Smooth muscle cell of the brain vasculature (primary cell): ENCODE measurements at regions not wholly inside any gene's neighbourhood (a gene's known extent, or its start where the extent isn't known, plus 50 kb on each side); places are given as distances from the start of the nearest gene placed in this dataset.
"Not testable (repeated sequence)": the region's sequence is repeated elsewhere in the genome, so short reads cannot be mapped to it uniquely, and the experiment has no call there.

Source experiments
- DNase-seq: peaks from one replicate; pipeline ENCODE4 v3.0.0-alpha.2; 2012; ENCODE audit warnings: low read depth, low spot score

GRCh38 chr10:8338177-8338766 is 283.8 kb downstream of the GATA3 start:
- DNase-seq: no peak

DNA sequence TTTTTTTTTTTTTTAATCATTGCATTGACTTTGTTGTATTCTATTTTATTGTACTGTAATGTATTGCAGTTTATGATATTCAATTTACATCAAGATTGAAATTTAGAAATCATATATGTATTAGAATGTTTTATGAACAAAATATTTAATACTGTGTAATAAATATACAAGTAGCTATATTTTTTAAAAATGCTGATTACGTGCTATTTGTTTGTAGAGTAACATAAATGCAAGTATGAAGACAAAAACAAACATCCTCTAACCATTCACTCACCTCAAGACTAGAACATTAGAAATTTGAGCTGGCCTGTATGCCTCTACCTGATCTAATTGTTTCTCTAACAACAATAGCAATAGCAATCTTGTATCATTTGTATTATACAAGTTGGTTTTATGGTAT is 290.3 kb downstream of the GATA3 start:
- DNase-seq: no peak

- no peak for DNase-seq
These were observed 292.4 kb downstream of the GATA3 start for GRCh38 chr10:8346861-8347260.

DNA sequence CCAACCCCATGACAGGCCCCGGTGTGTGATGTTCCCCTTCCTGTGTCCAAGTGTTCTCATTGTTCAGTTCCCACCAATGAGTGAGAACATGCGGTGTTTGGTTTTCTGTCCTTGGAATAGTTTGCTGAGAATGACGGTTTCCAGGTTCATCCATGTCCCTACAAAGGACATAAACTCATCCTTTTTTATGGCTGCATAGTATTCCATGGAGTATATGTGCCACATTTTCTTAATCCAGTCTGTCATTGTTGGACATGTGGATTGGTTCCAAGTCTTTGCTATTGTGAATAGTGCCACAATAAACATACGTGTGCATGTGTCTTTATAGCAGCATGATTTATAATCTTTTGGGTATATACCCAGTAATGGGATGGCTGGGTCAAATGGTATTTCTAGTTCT is 293.1 kb downstream of the GATA3 start:
- DNase-seq: not testable (repeated sequence)

DNA sequence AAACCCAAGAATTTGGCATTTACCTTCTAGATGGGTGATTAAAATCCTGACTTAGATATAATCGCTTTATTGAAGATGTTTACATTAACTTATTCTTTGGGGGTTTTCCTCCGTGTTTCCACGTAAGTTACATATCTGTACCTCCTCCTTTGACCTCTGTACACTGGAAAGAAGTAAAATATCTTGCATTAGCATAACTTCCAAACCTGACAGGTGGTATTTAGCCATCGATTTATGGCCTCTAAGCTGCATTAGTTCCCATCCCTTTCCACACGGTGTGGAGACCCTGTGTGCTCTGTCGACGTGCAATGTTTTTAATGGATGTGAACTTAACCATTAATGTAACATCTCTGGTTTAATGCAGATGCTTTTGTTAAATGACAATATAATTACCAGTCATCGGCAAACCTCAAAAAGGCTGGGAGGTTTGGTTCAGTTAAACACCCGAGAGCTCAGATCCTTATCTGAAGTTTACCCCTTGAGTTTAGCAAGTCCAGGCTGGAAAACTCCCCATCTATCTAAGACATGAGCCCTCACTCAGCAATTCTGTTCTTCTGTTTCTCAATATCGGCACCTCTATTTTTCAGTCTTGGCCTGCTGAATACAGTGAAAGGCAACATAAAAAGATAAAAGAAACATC is 295.2 kb downstream of the GATA3 start:
- DNase-seq: no peak

DNA sequence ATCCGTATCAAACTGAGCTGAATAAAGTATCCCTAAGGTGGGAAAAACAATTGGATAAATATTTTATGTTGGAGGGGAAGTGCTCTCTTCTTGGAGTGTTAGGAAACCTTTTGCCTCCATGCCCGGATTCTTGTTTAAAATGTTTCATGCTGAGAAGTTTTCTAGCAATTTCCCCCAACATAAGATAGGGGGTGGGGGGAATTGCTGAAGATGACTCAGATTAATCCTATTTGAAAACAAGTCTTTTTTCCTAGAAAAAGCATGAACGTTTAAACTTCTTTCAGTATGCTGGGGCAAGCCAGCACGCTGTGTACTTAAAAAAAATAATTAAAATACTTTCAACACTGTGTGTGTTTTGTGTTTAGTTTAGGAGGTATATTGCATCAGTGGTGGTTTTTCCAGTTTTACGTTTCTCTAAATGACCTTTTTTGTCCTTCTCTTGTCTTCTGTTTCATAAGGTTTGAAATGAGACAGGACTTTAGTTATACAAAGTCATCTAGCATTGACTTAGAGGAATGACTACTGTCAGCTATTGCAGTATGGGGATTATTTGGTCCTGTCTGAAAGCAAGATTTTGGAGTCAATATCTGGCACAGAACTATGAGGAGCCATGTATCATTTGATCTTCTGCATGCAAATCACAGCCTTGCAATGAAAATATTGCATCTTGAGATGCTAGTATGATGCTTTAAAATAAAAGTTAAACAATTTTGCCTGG is 295.9 kb downstream of the GATA3 start:
- no peak for DNase-seq

GRCh38 chr10:8352171-8353075 is 297.9 kb downstream of the GATA3 start:
- no peak for DNase-seq

DNA sequence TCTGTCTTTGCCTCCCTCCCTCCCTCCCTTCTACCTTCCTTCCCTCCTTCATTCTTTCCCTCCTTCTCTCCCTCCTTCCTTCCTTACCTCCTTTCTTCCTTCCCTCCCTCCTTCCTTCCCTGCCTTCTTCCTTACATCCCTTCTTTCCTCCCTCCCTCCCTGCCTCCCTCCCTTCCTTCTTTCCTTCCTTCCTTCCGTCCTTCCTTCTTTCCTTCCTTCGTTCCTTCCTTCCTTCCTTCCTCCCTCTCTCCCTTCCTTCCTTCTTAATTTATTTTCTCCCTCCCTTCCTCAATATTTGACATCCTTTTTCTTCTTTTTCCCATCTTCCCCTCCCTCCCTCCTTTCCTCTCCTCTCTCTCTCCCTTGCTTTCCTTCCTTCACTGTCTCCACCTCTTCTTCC is 301.8 kb downstream of the GATA3 start:
- DNase-seq: no peak

DNA sequence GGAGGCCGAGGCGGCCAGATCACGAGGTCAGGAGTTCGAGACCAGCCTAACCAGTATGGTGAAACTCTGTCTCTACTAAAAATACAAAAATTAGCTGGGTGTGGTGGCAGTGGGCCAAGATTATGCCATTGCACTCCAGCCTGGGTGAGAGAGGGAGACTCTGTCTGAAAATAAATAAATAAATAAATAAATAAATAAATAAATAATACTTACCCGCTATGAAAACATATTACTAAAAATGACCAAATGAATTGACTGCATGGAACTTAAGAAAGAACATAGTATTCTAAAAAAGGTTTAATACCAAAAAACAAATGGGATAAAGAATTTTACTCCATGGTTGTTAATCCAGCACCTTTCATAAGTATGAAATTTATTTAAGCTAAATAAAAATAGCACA is 305.0 kb downstream of the GATA3 start:
- DNase-seq: no peak

GRCh38 chr10:8360365-8360764 is 305.9 kb downstream of the GATA3 start:
- no peak for DNase-seq

- no peak for DNase-seq
These were observed 306.5 kb downstream of the GATA3 start for GRCh38 chr10:8360814-8361509.

DNA sequence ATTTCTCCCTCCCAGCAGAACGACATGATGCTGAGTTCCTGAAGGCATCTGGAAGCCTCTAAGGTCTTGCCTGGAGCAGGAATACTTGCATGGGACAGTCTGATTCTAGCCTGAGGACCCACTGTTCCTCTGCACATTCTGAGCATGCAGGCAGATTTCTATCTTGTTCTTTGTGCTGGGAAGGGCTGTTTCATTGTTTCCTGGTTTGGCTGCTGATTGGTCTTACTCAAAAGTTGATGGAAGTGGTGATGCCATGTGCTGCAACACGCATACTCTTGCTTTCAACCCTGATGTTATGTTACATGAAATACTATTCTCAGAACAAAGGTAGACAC is 307.0 kb downstream of the GATA3 start:
- DNase-seq: no peak

DNA sequence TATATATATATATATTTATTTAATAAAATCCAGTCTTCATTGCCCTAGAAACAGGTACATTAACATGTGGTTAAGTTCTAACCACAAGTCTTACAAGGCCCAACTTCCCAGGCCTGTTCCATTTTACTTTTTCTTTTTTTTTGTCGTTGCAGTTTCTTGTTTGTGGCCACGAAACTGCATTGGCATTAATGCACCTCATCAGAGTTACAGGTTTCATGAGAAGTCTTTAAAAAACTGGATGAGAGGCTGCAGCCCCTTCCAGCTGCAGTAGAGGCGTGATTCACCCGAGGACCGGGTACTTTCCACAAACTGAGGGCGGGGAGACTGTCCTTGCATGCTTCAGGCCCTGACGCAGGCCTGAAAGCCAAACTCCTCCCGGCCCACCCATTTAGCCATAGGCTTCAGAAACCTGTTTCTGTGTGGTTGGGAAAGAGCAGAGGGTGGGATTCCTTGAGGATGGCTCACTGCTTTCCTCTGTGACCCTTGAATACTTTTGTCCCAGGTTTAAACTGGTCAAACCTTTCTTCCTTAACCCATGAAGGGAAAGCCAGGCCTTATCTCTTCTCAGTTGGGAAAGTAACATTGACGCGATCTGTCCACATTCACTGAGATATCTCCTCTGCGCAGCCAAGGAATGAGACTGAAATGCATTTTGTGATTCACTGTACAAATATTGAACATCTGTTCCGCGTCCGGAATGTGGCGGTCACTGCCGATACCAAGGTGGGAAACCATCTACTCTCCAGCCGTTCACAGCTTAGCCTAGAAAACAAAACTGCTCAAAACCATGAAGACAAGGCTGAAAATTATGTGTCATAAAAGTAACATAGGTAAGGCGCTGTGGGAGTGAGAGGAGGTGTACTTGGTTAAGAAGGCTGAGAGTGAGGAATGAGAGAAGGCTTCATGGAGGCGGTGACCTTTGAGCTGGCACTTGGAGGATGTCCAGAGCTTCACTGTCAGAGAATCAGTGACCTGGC is 311.7 kb downstream of the GATA3 start:
- DNase-seq: no peak

GRCh38 chr10:8367672-8368411 is 313.4 kb downstream of the GATA3 start:
- DNase-seq: not testable (repeated sequence)

DNA sequence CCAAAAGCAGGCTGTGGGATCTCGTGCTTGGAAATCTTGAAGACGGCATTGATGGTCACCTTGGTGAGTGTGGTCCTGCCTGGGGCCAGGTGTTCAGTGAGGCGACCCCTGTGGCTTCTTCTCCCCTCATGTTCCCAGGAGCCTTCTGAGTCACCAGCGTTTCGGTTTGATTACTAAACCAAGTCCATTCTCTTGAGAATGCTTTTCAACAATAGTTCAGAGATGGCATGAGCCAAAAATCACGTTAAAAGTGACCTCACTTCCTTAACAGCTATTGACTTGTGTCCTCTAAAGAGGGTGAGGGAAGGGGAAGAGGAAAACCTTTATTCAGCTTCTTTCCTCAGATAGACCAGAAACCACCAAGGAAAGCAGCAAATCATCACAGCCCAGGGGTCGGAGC is 315.2 kb downstream of the GATA3 start:
- no peak for DNase-seq

DNA sequence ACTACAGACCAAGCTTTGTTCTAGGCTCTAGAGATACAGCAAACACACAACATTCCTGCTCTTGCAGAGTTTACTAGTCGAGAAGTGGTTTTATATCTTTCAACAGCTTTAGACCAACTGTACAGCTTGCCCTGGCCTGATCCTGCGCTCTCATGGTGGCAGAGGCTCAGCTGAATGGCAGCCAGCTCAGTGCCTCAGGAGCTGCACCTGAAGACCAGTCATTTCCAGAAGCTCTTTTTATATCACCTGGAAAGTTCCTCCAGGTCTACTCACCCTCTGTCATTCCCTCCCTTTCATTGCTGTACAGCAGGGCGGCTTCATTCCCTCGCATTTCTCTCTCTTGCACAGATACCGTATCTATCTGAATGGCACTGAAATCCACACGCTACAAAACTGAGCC is 319.8 kb downstream of the GATA3 start:
- DNase-seq: no peak

DNA sequence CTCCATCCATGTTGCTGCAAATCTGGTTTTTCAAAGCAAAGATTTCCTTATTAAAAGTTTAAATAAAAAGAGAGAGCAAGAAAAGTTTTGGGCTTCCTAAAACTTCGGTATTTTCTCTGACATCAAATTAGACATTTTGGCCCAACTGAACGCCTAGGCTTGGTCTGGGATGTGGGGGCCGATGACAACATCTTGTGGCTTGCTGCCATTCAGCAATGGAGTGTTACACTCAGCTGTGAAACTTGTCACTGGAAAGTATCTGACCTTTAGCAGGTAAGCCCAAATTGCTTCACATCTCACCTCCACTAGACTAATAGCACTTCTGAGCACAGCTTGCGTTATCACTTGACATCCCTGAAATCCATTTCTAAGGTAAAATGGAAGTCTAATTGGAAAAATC is 320.6 kb downstream of the GATA3 start:
- DNase-seq: no peak

GRCh38 chr10:8378198-8378983 is 323.9 kb downstream of the GATA3 start:
- no peak for DNase-seq
